CD4-positive, alpha-beta memory T cell (primary cell): ENCODE measurements at regions not wholly inside any gene's neighbourhood (a gene's known extent, or its start where the extent isn't known, plus 50 kb on each side); places are given as distances from the start of the nearest gene placed in this dataset.
"Not testable (repeated sequence)": the region's sequence is repeated elsewhere in the genome, so short reads cannot be mapped to it uniquely, and the experiment has no call there.

Experiments used
- CTCF ChIA-PET: fragments of 350-600 bp; sonication (Branson Sonifier 250); formaldehyde crosslinking; loops from one replicate; lab custom pipeline; 2021; ENCODE audit warnings: inconsistent platforms; ENCODE audit not compliant: partially characterized antibody; lab: Charles Lee
- POLR2A ChIA-PET: fragments of 350-600 bp; sonication (Branson Sonifier 250); formaldehyde crosslinking; loops from one replicate; lab custom pipeline; 2021; ENCODE audit not compliant: partially characterized antibody; lab: Charles Lee
- DNase-seq, 5 donors: peaks; one replicate each; pipeline versions ENCODE4 v3.0.0 to v3.0.0-alpha.2; 2020 to 2022; ENCODE audit warnings: mixed read lengths in 1 of 5
- H3K27ac ChIP-seq: one replicate; pipeline ENCODE4 v1.7.0; 2013; ENCODE audit warnings: low read depth, low read length
- H3K27me3 ChIP-seq: 2 replicates; pipeline ENCODE4 v1.7.0; 2013; ENCODE audit warnings: mild to moderate bottlenecking, low read length, moderate library complexity; ENCODE audit not compliant: insufficient read depth
- H3K36me3 ChIP-seq: 2 replicates; pipeline ENCODE4 v1.7.0; 2013; ENCODE audit warnings: mild to moderate bottlenecking, low read length, moderate library complexity; ENCODE audit not compliant: insufficient read depth
- H3K4me1 ChIP-seq: 2 replicates; pipeline ENCODE4 v1.7.0; 2013; ENCODE audit warnings: mild to moderate bottlenecking, low read length, moderate library complexity; ENCODE audit not compliant: insufficient read depth
- H3K4me3 ChIP-seq, 2 donors: one replicate each; pipeline ENCODE4 v1.7.0; 2013; ENCODE audit warnings: low read length in 2 of 2, mild to moderate bottlenecking in 1 of 2
- H3K9me3 ChIP-seq, 2 donors: one replicate each; pipeline ENCODE4 v1.7.0; 2013; ENCODE audit warnings: low read length in 2 of 2, control low read depth in 1 of 2; ENCODE audit not compliant: control insufficient read depth in 1 of 2
- H3K27ac Mint-ChIP-seq, 7 donors: one replicate each; pipeline ENCODE4 v1.8.0; 2020 to 2021; ENCODE audit warnings: mixed read lengths in 7 of 7, mild to moderate bottlenecking in 6 of 7, inconsistent platforms in 3 of 7, moderate library complexity in 3 of 7
- H3K27me3 Mint-ChIP-seq, 2 donors: one replicate each; pipeline ENCODE4 v1.8.0; 2020 to 2021; ENCODE audit warnings: mixed read lengths in 2 of 2
- H3K36me3 Mint-ChIP-seq, 2 donors: one replicate each; pipeline ENCODE4 v1.8.0; 2020 to 2021; ENCODE audit warnings: mixed read lengths in 2 of 2, inconsistent platforms in 1 of 2, mild to moderate bottlenecking in 1 of 2
- H3K4me1 Mint-ChIP-seq, 4 donors: one replicate each; pipeline ENCODE4 v1.8.0; 2020 to 2021; ENCODE audit warnings: mixed read lengths in 4 of 4, mild to moderate bottlenecking in 1 of 4
- H3K4me3 Mint-ChIP-seq, 8 donors: one replicate each; pipeline ENCODE4 v1.8.0; 2020 to 2021; ENCODE audit warnings: mixed read lengths in 8 of 8, mild to moderate bottlenecking in 7 of 8, moderate library complexity in 6 of 8, inconsistent platforms in 3 of 8
- H3K9me3 Mint-ChIP-seq, 8 donors: one replicate each; pipeline ENCODE4 v1.8.0; 2020 to 2021; ENCODE audit warnings: mixed read lengths in 8 of 8, mild to moderate bottlenecking in 5 of 8, inconsistent platforms in 3 of 8, moderate library complexity in 1 of 8
- intact Hi-C: fragments of 100-400 bp; cut with micrococcal nuclease; formaldehyde crosslinking; loops from one replicate; pipeline ENCODE4 v1.15.1; 2023

DNA sequence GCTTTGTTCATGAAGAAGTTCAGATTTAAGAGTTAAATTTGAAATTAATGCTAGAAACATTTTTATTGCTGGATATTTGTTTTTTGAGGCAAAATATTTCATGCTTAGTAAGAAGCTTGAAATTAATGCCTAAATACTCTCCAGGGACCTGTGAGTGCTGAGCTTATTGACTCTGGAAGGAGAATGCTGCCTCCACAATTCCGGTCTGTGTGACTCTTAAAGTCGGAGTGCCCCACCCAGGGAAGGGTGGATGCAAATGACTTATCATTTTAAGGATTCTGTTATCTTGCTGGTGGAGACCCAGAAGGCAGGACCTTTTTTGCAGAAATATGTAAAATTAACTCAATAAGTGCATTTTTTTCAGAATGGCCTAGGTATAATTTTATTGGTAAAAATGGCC lies 143.8 kb upstream of the RXFP2 start:
- H3K27ac ChIP-seq, result no peak overlapping the region
- no peaks in the 10 kb centered on the region for H3K36me3 ChIP-seq
- Mint-ChIP-seq H3K27ac (no peak overlapping the region), H3K27me3 (peaks cover 0 to 1% of the 10 kb centered on the region in 2 donors), H3K4me1 (no peaks in the 10 kb centered on the region), H3K9me3 (peaks cover 0 to 3% (median 0%) of the 10 kb centered on the region in 8 donors), H3K4me3 (no peak overlapping the region), H3K36me3 (no peaks in the 10 kb centered on the region)
- POLR2A ChIA-PET, result no interaction called here
- H3K4me1 ChIP-seq, result no peaks in the 10 kb centered on the region
- CTCF ChIA-PET, result no interaction called here
- no peak overlapping the region for H3K4me3 ChIP-seq
- DNase-seq, result no peak
- H3K9me3 ChIP-seq, result no peaks in the 10 kb centered on the region
- intact Hi-C loops, result no loop called here
- H3K27me3 ChIP-seq, result no peaks in the 10 kb centered on the region

DNA sequence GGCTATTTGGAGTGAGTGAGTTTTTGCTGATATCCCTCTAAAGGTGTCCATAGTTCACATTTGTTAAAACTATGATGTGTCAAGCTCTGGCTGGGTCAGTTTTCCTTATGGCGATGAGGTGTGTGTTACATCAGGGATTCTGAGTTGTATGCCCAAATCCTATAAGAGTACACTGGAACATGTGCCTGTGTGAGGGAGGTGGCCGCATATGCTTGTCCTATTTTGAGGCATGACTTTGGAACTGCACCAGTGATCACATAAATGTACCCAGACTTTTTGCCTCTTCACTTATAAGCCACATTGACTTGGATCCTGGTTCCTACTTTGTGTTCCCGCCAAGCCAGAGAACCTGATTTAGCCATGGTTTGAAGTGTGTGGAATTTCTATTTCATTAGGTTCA lies 140.3 kb upstream of the RXFP2 start:
- H3K4me3 ChIP-seq, result no peak overlapping the region
- H3K4me1 ChIP-seq, result no peaks in the 10 kb centered on the region
- Mint-ChIP-seq H3K9me3 (peaks cover 0 to 2% (median 0%) of the 10 kb centered on the region in 8 donors), H3K27me3 (no peaks in the 10 kb centered on the region), H3K4me3 (no peak overlapping the region), H3K27ac (no peak overlapping the region), H3K4me1 (no peaks in the 10 kb centered on the region), H3K36me3 (no peaks in the 10 kb centered on the region)
- POLR2A ChIA-PET, result no interaction called here
- no peaks in the 10 kb centered on the region for H3K36me3 ChIP-seq
- no peaks in the 10 kb centered on the region for H3K27me3 ChIP-seq
- H3K27ac ChIP-seq, result no peak overlapping the region
- no peaks in the 10 kb centered on the region for H3K9me3 ChIP-seq
- no peak for DNase-seq
- intact Hi-C loops, result no loop called here
- CTCF ChIA-PET, result no interaction called here

DNA sequence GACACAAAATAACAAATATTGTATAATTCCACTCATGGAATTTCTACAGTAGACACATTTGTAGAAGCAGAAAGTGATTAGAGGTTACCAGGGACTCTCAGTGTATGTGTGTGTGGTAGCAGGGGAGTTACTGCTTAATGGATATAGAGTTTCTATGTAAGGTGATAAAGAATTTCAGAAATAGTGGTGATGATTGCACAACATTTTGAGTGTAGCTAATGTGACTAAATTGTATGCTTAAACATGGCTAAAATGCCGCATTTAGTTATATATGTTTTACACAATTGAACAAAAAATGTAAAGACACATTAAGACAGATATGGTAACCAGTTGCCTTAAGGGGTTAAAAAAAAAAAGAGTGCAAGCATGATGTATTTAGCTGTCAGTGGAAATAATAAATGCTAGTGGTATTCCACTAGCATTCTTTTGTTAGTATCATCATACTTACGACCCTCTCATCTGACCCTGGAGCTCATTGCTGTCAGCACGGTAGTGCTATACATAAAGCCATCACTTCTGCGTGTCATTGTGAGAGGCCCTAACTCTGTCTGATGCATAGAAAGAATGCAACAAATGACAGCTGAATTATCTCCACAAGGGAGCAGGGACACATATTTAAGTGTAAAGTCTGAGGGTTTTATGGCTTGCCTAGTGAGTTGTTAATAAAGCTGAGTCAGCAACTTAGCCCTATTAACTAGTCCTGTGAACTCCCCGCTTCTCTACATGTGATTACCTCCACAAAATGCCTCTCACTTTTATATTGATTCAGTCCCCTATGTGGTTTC lies 134.1 kb upstream of the RXFP2 start:
- no peaks in the 10 kb centered on the region for H3K27me3 ChIP-seq
- intact Hi-C loops, result no loop called here
- no peaks in the 10 kb centered on the region for H3K4me1 Mint-ChIP-seq
- H3K4me3 ChIP-seq, result no peak overlapping the region
- H3K4me3 Mint-ChIP-seq, result no peak overlapping the region
- ChIA-PET POLR2A (no interaction called here), CTCF (no interaction called here)
- H3K4me1 ChIP-seq, result no peaks in the 10 kb centered on the region
- no peak overlapping the region for H3K27ac ChIP-seq
- no peaks in the 10 kb centered on the region for H3K36me3 Mint-ChIP-seq
- DNase-seq, result no peak
- no peak overlapping the region for H3K27ac Mint-ChIP-seq
- H3K36me3 ChIP-seq, result no peaks in the 10 kb centered on the region
- H3K27me3 Mint-ChIP-seq, result no peaks in the 10 kb centered on the region
- H3K9me3 Mint-ChIP-seq, result peaks cover 0 to 2% (median 0%) of the 10 kb centered on the region in 8 donors
- H3K9me3 ChIP-seq, result no peaks in the 10 kb centered on the region

DNA sequence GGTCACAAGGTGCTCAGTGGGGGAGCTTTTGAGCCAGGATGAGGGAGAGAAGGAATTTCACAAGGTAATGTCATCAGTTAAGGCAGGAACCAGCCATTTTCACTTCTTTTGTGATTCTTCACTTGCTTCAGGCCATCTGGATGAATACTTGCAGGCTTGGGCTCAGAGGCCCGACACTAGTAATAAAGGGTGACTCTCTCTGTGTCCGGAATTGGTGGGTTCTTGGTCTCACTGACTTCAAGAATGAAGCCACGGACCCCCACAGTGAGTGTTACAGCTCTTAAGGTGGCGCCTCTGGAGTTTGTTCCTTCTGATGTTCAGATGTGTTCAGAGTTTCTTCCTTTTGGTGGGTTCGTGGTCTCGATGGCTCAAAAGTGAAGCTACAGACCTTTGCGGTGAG lies 131.8 kb upstream of the RXFP2 start:
- H3K27me3 Mint-ChIP-seq, H3K27ac ChIP-seq, CTCF ChIA-PET, H3K36me3 Mint-ChIP-seq, H3K27me3 ChIP-seq, H3K4me1 Mint-ChIP-seq, H3K4me3 Mint-ChIP-seq, H3K27ac Mint-ChIP-seq, POLR2A ChIA-PET, intact Hi-C loops, H3K9me3 Mint-ChIP-seq, H3K36me3 ChIP-seq, H3K4me1 ChIP-seq, H3K4me3 ChIP-seq, H3K9me3 ChIP-seq, DNase-seq: not testable (repeated sequence)

DNA sequence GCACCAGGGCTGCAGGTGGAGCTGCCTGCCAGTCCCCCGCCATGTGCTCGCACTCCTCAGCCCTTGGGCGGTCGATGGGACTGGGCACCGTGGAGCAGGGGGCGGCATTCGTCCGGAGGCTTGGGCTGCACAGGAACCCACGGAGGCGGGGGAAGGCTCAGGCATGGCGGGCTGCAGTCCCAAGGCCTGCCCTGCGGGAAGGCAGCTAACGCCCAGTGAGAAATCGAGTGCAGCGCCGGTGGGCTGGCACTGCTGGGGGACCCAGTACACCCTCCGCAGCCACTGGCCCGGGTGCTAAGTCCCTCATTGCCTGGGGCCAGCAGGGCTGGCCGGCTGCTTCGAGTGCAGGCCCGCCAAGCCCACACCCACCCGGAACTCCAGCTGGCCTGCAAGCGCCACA lies 130.5 kb upstream of the RXFP2 start:
- POLR2A ChIA-PET, result not testable (repeated sequence)

DNA sequence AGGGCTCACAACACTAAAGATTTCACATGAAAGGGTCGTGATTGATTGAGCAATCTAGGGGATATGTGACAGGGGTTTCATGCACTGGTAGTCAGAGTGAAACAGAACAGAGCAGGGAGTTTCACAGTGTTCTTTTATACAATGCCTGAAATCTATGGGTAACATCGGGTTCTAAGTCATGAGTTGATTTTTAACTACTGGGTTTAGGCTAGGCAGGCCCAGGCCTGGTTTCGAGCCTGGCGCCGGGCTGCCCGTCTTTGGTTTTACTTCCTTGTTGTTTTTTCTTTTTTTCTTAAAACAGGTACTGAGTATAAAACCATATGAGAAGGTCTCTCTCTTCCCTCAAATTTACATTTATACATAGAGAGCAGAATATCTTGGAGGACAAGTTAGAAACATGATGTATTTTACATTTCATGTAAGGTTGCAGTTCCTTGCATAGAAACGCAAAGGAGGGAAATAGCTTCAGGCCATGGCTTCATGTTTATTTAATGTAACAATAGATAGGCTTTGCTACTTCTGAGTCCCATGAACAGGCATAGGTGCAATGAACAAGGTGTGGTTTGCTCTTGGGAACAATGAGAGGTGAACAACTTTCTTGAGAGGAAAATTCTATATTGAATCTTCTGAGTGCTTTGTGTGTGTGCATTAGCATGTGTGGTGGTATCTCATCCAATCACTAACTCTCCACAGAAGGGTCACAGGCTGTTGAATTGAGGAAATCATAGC lies 128.9 kb upstream of the RXFP2 start:
- Histone ChIP-seq H3K9me3 (no peaks in the 10 kb centered on the region), H3K36me3 (no peaks in the 10 kb centered on the region), H3K4me3 (no peak overlapping the region), H3K27me3 (no peaks in the 10 kb centered on the region), H3K4me1 (no peaks in the 10 kb centered on the region), H3K27ac (no peak overlapping the region)
- intact Hi-C loops, result no loop called here
- DNase-seq, result no peak
- POLR2A ChIA-PET, result no interaction called here
- Mint-ChIP-seq H3K4me3 (no peak overlapping the region), H3K9me3 (peaks cover 0 to 8% (median under 1%) of the 10 kb centered on the region in 8 donors), H3K4me1 (no peaks in the 10 kb centered on the region), H3K27me3 (no peaks in the 10 kb centered on the region), H3K27ac (no peak overlapping the region), H3K36me3 (no peaks in the 10 kb centered on the region)
- CTCF ChIA-PET, result no interaction called here

More for the DNA sequence above, 130.5 kb upstream of the RXFP2 start:
- H3K4me3 ChIP-seq, H3K9me3 ChIP-seq, intact Hi-C loops, H3K4me3 Mint-ChIP-seq, H3K27ac ChIP-seq, H3K27ac Mint-ChIP-seq, H3K4me1 ChIP-seq, H3K27me3 Mint-ChIP-seq, CTCF ChIA-PET, H3K36me3 Mint-ChIP-seq, DNase-seq, H3K27me3 ChIP-seq, H3K36me3 ChIP-seq, H3K4me1 Mint-ChIP-seq, H3K9me3 Mint-ChIP-seq: not testable (repeated sequence)

DNA sequence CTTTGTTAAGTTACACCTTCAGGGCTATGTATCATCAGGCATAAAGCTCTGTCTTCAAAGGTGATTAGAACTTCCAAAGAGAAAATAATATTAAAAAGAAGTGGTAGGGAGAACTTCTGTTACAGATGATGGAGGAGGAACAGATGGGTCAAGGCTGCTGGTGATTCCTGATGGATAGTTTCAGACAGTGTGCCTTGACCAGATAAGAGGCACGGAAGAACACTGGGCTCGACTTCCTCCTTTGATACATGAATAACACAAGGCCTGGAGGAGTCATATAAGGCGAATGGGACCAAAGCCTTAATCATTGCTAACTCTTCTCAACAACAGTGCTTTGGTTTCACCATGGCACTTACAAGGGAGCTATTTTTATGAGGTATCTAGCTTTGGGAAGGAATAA lies 128.1 kb upstream of the RXFP2 start:
- DNase-seq, result no peak
- no peak overlapping the region for H3K4me3 Mint-ChIP-seq
- H3K9me3 Mint-ChIP-seq, result peaks cover 0 to 8% (median under 1%) of the 10 kb centered on the region in 8 donors
- no peaks in the 10 kb centered on the region for H3K4me1 Mint-ChIP-seq
- H3K27me3 ChIP-seq, result no peaks in the 10 kb centered on the region
- ChIA-PET POLR2A (no interaction called here), CTCF (no interaction called here)
- no peaks in the 10 kb centered on the region for H3K27me3 Mint-ChIP-seq
- no peaks in the 10 kb centered on the region for H3K9me3 ChIP-seq
- H3K4me3 ChIP-seq, result no peak overlapping the region
- intact Hi-C loops, result no loop called here
- H3K27ac ChIP-seq, result no peak overlapping the region
- H3K27ac Mint-ChIP-seq, result no peak overlapping the region
- no peaks in the 10 kb centered on the region for H3K36me3 Mint-ChIP-seq
- H3K36me3 ChIP-seq, result no peaks in the 10 kb centered on the region
- no peaks in the 10 kb centered on the region for H3K4me1 ChIP-seq
